ENCODE measurements at regions not wholly inside any gene's neighbourhood (a gene's known extent, or its start where the extent isn't known, plus 50 kb on each side); places are given as distances from the start of the nearest gene placed in this dataset.

- H3K9me3 Mint-ChIP-seq, result no peaks in the 10 kb centered on the region
- ATAC-seq (ENCODE audit: low read depth) (no peak), DNase-seq (no peak)
- H3K4me1 Mint-ChIP-seq, result no peaks in the 10 kb centered on the region
- no peak overlapping the region for H3K4me3 Mint-ChIP-seq
- ChIA-PET POLR2A (no interaction called here), CTCF (no interaction called here)
- peaks cover 24% of the 10 kb centered on the region for H3K27me3 Mint-ChIP-seq
- H3K27ac Mint-ChIP-seq, result no peak overlapping the region
- intact Hi-C loops (cut with micrococcal nuclease), result no loop called here
- H3K36me3 Mint-ChIP-seq (ENCODE audit: low read depth), result no peaks in the 10 kb centered on the region
- TF ChIP-seq CTCF (IDR thresholded peaks at IDR 0.05), result no peak
These were observed 100.2 kb upstream of the ARMC2 start for GRCh38 chr6:108748055-108748454.

GRCh38 chr6:108748959-108749358, 99.3 kb upstream of the ARMC2 start:
- ChIA-PET POLR2A (no interaction called here), CTCF (no interaction called here)
- DNase-seq (no peak), ATAC-seq (ENCODE audit: low read depth) (no peak)
- no peaks in the 10 kb centered on the region for H3K36me3 Mint-ChIP-seq (ENCODE audit: low read depth)
- intact Hi-C loops (cut with micrococcal nuclease), result no loop called here
- peaks cover 22% of the 10 kb centered on the region for H3K27me3 Mint-ChIP-seq
- no peak for TF ChIP-seq CTCF (IDR thresholded peaks at IDR 0.05)
- no peak overlapping the region for H3K27ac Mint-ChIP-seq
- no peaks in the 10 kb centered on the region for H3K4me1 Mint-ChIP-seq
- no peaks in the 10 kb centered on the region for H3K9me3 Mint-ChIP-seq
- no peak overlapping the region for H3K4me3 Mint-ChIP-seq

GRCh38 chr6:108750801-108751200, 97.4 kb upstream of the ARMC2 start:
- POLR2A ChIA-PET, result no interaction called here
- peaks cover 20% of the 10 kb centered on the region for H3K27me3 Mint-ChIP-seq
- intact Hi-C loops (cut with micrococcal nuclease), result no loop called here

GRCh38 chr6:108751282-108751681, 96.9 kb upstream of the ARMC2 start:
- no peak for DNase-seq
- Mint-ChIP-seq H3K4me3 (no peak overlapping the region), H3K27me3 (peaks cover 20% of the 10 kb centered on the region), H3K9me3 (no peaks in the 10 kb centered on the region), H3K27ac (no peak overlapping the region), H3K4me1 (no peaks in the 10 kb centered on the region), H3K36me3 (ENCODE audit: low read depth) (no peaks in the 10 kb centered on the region)
- ChIA-PET POLR2A (no interaction called here), CTCF (no interaction called here)
- no peak for TF ChIP-seq CTCF (IDR thresholded peaks at IDR 0.05)
- intact Hi-C loops (cut with micrococcal nuclease), result no loop called here
- no peak for ATAC-seq (ENCODE audit: low read depth)

More at GRCh38 chr6:108750801-108751200, 97.4 kb upstream of the ARMC2 start:
- TF ChIP-seq CTCF (IDR thresholded peaks at IDR 0.05), result no peak
- H3K9me3 Mint-ChIP-seq, result no peaks in the 10 kb centered on the region
- H3K27ac Mint-ChIP-seq, result no peak overlapping the region
- DNase-seq (no peak), ATAC-seq (ENCODE audit: low read depth) (no peak)
- no peaks in the 10 kb centered on the region for H3K4me1 Mint-ChIP-seq
- CTCF ChIA-PET, result no interaction called here
- H3K36me3 Mint-ChIP-seq (ENCODE audit: low read depth), result no peaks in the 10 kb centered on the region
- no peak overlapping the region for H3K4me3 Mint-ChIP-seq

GRCh38 chr6:108751851-108752732, 96.1 kb upstream of the ARMC2 start:
- Mint-ChIP-seq H3K4me3 (no peak overlapping the region), H3K27ac (no peak overlapping the region), H3K4me1 (no peaks in the 10 kb centered on the region), H3K9me3 (no peaks in the 10 kb centered on the region), H3K36me3 (ENCODE audit: low read depth) (no peaks in the 10 kb centered on the region), H3K27me3 (peaks cover 14% of the 10 kb centered on the region)
- POLR2A ChIA-PET, result no interaction called here
- CTCF ChIA-PET, result no interaction called here
- ATAC-seq (ENCODE audit: low read depth) (no peak), DNase-seq (no peak)
- TF ChIP-seq CTCF (IDR thresholded peaks at IDR 0.05), result no peak
- intact Hi-C loops (cut with micrococcal nuclease), result no loop called here
